MV-4-11 (cell line): ENCODE measurements at regions not wholly inside any gene's neighbourhood (a gene's known extent, or its start where the extent isn't known, plus 50 kb on each side); places are given as distances from the start of the nearest gene placed in this dataset.
A peak's percentile ranks its signal among the peaks of the same experiment; 100 is the strongest.
"Not testable (repeated sequence)": the region's sequence is repeated elsewhere in the genome, so short reads cannot be mapped to it uniquely, and the experiment has no call there.

Experiments
- DNase-seq: peaks from one replicate; lab custom pipeline; 2025; lab: John Stamatoyannopoulos, UW

- no peak for DNase-seq
These were observed 242.8 kb upstream of the JADE1 start for GRCh38 chr4:128566693-128567092.

DNA sequence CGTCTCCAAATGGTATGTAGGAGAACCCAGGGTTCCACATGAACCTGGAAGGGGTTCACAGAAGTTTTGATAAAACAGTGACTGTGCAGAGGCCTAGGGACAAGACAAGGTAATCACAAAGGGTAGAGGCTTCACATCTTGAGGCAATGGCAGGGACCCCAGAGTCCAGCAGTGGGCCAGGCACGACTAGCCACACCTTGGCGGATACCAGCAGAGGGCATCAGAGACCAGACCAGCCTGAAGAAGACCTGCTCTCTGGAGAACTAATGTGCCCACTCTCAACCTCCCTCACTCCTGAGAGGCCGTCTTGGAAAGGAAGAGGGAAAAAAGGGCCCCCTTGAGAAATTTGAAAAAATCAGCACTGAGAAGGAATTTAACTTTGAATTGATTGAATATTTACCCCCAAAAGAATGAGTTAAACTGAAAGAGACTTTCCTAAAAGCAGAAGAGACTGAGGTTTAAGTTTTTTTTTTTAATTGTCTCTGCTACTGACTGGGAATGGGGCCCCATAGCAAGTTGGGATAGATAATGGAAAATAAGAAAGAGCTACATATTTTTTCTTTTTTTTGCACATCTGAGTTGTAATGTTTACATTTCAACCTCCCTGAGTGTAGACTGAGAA is 243.8 kb upstream of the JADE1 start:
- DNase-seq: no peak

GRCh38 chr4:128565054-128565453 is 244.4 kb upstream of the JADE1 start:
- no peak for DNase-seq

DNA sequence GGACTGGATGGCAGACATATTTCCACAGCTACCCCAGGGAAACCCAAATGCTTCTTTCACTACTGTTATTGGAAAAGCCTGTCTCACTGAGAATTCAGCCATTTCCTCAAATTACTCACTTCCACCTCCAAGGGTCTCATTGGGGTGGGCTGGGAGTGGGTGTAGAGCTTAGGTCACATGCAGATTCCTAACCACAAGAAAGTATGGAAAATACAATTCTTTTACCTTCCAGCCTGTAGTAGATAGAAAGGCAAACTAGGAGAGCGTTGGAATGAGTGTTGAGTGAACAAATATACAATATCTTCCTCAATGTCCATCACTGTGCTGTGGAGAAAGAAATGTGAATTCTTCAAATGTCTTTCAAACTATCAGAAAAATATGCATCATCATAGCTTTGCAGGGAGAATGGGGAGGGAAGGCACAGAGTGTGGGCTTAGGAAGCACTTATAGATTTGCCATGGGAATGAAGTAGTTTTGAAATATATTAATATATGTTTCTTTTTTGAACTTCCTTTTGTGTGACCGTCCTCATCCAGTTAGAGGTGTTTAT is 245.3 kb upstream of the JADE1 start:
- DNase-seq: no peak

- peak; percentile 14 for DNase-seq
These were observed 248.6 kb upstream of the JADE1 start for GRCh38 chr4:128560754-128561495.

GRCh38 chr4:128558896-128559679 is 250.4 kb upstream of the JADE1 start:
- peak; percentile 72 for DNase-seq

DNA sequence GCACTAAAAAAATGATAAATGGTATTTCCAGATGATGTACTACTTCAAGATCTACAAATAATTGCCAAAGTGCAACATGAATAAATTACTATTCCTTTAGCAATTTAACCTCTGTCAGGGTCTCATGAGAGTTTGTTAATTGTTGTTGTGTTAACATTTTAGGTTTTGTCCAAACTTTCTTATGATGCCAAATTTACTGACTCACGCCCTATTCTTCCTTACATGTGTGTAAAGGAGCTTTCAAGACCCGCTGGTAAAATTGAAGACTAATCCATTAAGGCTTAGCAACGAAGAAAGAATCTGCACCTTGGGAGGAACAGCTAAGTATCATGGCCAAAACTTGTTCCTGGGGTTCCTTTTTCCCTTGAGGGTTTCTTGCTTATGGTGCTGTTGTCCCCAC is 252.7 kb upstream of the JADE1 start:
- no peak for DNase-seq

DNA sequence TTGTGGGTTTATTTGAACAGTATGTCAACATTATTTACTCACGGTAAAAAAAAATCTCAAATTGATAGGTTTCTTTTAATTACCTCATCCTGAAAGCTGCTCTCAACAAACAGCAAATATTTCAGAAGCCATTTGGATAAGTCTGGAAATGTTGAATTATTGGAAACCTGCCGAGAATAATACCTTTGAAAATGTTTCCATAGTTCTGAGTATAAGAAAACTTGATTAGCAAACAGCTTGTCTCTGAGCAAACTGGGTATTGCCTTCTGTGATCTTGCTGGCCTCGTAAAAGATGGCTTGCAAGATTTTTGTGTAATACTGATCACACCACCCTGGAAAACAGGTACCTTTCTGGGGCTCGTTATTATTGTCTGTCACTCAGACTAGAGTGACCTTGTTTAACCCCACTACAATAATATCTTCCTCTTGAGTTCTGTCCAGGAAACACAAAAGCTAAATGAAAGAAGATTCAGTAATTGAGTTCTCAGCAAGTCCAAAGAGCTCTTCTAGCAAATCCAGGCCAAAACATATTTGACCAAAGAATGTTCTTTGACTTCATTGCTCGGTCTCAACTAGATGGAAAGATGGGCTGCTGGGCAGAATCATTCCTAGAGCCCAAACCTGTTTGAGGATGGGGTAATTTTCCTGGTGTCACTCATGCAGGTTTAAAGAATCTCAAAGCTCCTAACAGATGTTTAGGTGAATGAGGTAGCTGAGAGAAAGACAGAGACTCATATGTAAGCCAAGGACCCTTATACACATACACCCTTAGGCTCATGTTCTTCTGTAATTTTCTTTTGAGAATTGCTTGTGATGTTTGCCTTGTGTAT is 255.6 kb upstream of the JADE1 start:
- no peak for DNase-seq

- no peak for DNase-seq
These were observed 257.0 kb upstream of the JADE1 start for GRCh38 chr4:128552586-128552907.

DNA sequence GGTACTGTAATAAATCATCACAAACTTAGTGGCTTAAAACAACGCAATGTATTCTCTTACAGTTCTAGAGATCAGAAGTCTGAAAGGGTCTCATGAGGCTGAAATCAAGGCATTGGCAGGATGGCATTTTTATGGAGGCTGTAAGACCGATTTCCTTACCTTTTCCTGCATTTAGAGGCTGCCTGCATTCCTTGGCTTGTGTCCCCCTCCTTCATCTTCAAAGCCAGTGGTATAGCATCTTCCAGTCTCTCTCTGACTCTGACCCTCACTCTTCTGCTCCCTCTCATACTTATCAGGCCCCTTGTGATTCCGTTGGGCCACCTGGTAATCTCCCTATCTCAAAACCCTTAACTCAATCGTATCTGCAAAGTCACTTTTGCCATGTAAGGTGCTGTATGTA is 258.2 kb upstream of the JADE1 start:
- DNase-seq: no peak

- no peak for DNase-seq
These were observed 259.4 kb upstream of the JADE1 start for GRCh38 chr4:128550060-128550459.

DNA sequence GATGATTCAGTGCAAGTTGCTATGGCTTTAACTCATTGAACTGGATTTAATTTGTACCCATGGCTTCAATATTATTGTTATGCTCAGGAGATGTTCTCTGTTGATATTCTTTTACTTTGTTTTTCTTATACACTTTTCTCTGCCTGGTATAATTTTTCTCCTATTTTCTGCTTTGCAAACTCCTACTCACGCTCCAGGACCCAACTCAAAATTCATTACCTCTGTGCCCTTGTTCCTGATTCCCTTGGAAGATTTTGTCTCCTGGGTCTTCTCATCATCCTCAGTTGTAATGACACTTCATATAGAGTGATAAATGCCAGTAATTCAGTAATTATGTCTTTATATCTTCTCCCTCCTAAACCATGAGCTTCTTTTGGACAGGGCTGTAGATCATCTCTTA is 259.9 kb upstream of the JADE1 start:
- DNase-seq: no peak

DNA sequence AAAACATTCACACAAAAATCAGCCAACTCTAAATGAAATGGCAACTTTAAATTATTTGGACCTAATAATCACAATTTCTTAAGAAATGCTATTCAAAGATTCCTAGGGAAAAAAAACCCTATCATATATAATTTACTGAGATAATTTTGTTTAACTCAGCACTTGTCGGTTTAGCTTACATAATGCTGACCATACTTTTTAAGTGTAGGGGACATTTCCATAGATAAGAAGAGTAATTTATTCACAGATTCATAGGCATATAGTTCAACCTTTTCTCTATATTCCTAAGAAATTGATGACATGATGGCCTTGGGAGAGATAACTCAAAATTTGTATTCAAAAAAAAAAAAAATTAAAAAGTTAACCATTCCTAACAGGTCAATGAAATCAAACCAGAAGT is 260.8 kb upstream of the PGRMC2 start:
- no peak for DNase-seq

GRCh38 chr4:128544272-128544671 is 256.7 kb upstream of the PGRMC2 start:
- DNase-seq: no peak

DNA sequence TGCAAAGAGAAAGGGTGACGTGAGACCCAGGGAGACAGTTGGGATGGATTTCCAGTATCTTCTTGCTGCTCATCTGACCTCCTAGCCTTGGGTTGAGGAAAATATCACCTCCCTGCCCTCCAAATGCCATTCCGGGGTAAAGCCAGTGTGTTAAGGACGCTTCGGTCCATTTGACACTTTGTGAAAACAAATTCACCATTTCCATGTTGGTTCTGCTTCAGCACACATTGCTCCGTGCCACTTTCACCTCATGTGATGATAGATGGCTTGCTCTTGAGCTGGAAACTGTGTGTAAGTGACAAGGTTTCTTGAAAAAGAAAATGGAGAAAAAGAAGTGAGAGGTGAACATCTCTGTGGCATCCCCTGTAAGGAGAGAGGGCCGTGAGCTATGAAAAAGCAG is 256.1 kb upstream of the PGRMC2 start:
- DNase-seq: no peak

DNA sequence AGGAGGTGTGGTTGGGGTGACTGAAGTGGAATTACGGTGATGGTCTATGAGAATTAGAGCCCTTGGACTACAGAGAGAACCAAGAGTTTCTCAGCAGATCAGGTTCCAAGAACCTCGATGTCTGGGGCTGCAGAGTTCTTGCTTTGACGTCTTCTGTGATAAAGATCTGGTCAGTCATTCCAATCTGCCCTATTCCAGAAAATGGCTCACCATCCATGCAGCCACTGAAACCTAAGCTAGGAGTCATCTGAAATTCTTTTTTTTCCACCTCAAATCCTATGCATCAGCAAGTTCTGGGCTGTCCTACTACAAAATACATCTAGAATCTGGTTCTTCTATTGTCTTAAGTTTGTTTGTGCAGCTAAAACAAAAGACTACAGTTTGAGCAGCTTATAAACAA is 254.4 kb upstream of the PGRMC2 start:
- DNase-seq: no peak

GRCh38 chr4:128540122-128540521 is 252.5 kb upstream of the PGRMC2 start:
- DNase-seq: no peak

DNA sequence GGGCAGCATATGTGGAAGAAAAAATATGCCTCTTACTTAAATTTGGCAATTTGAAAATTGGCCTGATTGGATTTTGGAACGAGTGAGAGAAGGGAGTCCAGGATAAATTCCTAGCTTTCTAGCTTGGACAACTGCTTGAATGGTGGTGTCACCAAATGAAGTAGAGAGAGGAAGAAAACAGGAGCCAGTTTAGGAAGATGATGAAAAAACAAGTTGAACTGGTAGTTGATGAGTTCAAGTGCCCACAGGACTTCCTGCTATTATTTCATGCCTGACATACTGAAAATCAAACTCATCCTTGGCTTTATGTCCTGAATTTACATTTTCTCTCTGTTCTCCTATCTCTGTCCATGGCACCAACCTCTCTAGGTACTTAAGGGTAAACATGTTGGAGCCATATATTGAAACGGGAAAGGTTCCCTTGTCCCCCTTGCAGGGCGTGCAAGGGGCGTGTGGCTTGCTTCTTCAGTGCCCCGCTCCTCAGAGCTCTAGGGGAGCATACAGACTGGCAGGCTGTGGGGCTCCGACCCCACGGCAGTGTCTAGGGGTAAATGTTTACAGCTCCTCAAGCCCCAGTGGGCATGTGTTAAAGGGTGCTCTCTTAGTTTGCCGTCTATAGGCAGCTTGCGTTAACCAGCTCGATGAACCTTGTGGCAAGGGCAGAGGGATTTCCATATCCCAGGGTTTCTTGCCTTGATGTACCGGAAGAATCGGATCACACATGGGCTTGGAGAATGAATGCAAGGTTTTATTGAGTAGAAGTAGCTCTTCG is 250.7 kb upstream of the PGRMC2 start:
- no peak for DNase-seq

- no peak for DNase-seq
These were observed 249.1 kb upstream of the PGRMC2 start for GRCh38 chr4:128536746-128537145.

GRCh38 chr4:128535510-128535909 is 247.9 kb upstream of the PGRMC2 start:
- not testable (repeated sequence) for DNase-seq

GRCh38 chr4:128528793-128529553 is 241.4 kb upstream of the PGRMC2 start:
- DNase-seq: no peak
